Progenitor cell of endocrine pancreas (in vitro differentiated cells): ENCODE measurements at regions not wholly inside any gene's neighbourhood (a gene's known extent, or its start where the extent isn't known, plus 50 kb on each side); places are given as distances from the start of the nearest gene placed in this dataset.

Experiments
- DNase-seq: peaks from one replicate; pipeline ENCODE4 v3.0.0; 2021; ENCODE audit warnings: low spot score; ENCODE audit not compliant: unreplicated experiment
- H3K27ac Mint-ChIP-seq: 2 replicates; pipeline ENCODE4 v1.8.0; 2021; ENCODE audit warnings: mild to moderate bottlenecking, moderate library complexity, mixed read lengths
- H3K27me3 Mint-ChIP-seq: 2 replicates; pipeline ENCODE4 v1.8.0; 2021; ENCODE audit warnings: mixed read lengths
- H3K36me3 Mint-ChIP-seq: 2 replicates; pipeline ENCODE4 v1.8.0; 2022; ENCODE audit warnings: mixed read lengths; ENCODE audit not compliant: insufficient read depth
- H3K4me1 Mint-ChIP-seq: 2 replicates; pipeline ENCODE4 v1.8.0; 2021; ENCODE audit warnings: low read depth, mixed read lengths
- H3K4me3 Mint-ChIP-seq: 2 replicates; pipeline ENCODE4 v1.8.0; 2021; ENCODE audit warnings: low read depth, mild to moderate bottlenecking, moderate library complexity, mixed read lengths
- H3K9me3 Mint-ChIP-seq: 2 replicates; pipeline ENCODE4 v1.8.0; 2021; ENCODE audit warnings: low read depth, mixed read lengths
- CTCF ChIP-seq: fragments of 200-600 bp; sonication (generic); IDR thresholded peaks from one replicate; pipeline ENCODE4 v1.5.0; 2021; ENCODE audit warnings: antibody characterized with exemption, mild to moderate bottlenecking; ENCODE audit not compliant: unreplicated experiment

GRCh38 chr14:29459969-29460560 lies 467.6 kb downstream of the PRKD1 start:
- no peaks in the 10 kb centered on the region for H3K36me3 Mint-ChIP-seq
- TF ChIP-seq CTCF: no peak
- no peaks in the 10 kb centered on the region for H3K27me3 Mint-ChIP-seq
- peaks cover 30% of the 10 kb centered on the region for H3K4me1 Mint-ChIP-seq
- H3K27ac Mint-ChIP-seq: no peak overlapping the region
- no peaks in the 10 kb centered on the region for H3K9me3 Mint-ChIP-seq
- H3K4me3 Mint-ChIP-seq: no peak overlapping the region
- no peak for DNase-seq

DNA sequence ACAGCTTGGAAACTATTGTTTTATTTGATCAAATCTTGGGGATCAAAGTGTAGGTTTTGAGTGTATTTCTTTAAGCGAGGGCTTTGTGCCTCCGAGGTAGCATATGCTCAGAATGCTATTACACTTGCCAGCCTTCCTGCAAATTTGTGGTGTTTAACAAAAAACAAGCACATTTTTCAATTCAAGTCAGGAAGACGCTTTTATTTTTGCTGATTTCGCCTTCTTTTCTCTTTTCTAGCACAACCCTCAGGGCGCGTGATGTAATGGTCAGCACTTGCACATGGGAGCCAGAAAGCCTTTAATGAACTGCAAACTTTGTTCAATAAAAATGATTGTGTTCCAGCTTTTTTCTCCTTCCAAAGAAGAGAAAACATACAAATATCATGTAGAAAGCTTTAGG lies 466.5 kb downstream of the PRKD1 start:
- Mint-ChIP-seq H3K27me3 (no peaks in the 10 kb centered on the region), H3K4me3 (no peak overlapping the region), H3K36me3 (no peaks in the 10 kb centered on the region), H3K4me1 (peaks cover 30% of the 10 kb centered on the region), H3K9me3 (no peaks in the 10 kb centered on the region), H3K27ac (no peak overlapping the region)
- no peak for DNase-seq
- no peak for TF ChIP-seq CTCF

- DNase-seq: no peak
- Mint-ChIP-seq H3K4me1 (peaks cover 30% of the 10 kb centered on the region), H3K27ac (no peak overlapping the region), H3K9me3 (no peaks in the 10 kb centered on the region), H3K36me3 (no peaks in the 10 kb centered on the region), H3K27me3 (no peaks in the 10 kb centered on the region), H3K4me3 (no peak overlapping the region)
- no peak for TF ChIP-seq CTCF
Observed at GRCh38 chr14:29461506-29461905, 466.1 kb downstream of the PRKD1 start.

- H3K4me1 Mint-ChIP-seq: peaks cover 30% of the 10 kb centered on the region
- H3K27ac Mint-ChIP-seq: no peak overlapping the region
- H3K27me3 Mint-ChIP-seq: no peaks in the 10 kb centered on the region
- no peak for DNase-seq
- TF ChIP-seq CTCF: no peak
- H3K9me3 Mint-ChIP-seq: no peaks in the 10 kb centered on the region
- H3K4me3 Mint-ChIP-seq: no peak overlapping the region
- H3K36me3 Mint-ChIP-seq: no peaks in the 10 kb centered on the region
Observed at GRCh38 chr14:29462321-29462720, 465.3 kb downstream of the PRKD1 start.

- no peak for TF ChIP-seq CTCF
- no peak for DNase-seq
- Mint-ChIP-seq H3K27ac (no peak overlapping the region), H3K4me3 (no peak overlapping the region), H3K36me3 (no peaks in the 10 kb centered on the region), H3K4me1 (peaks cover 30% of the 10 kb centered on the region), H3K27me3 (no peaks in the 10 kb centered on the region), H3K9me3 (no peaks in the 10 kb centered on the region)
Observed at GRCh38 chr14:29462772-29463171, 464.9 kb downstream of the PRKD1 start.
